Motor neuron (in vitro differentiated cells): ENCODE measurements at regions not wholly inside any gene's neighbourhood (a gene's known extent, or its start where the extent isn't known, plus 50 kb on each side); places are given as distances from the start of the nearest gene placed in this dataset.
A peak's percentile ranks its signal among the peaks of the same experiment; 100 is the strongest.
"Not testable (repeated sequence)": the region's sequence is repeated elsewhere in the genome, so short reads cannot be mapped to it uniquely, and the experiment has no call there.

Experiments used
- ATAC-seq, 8 experiments: fragments of 200-7000 bp; cut with Tn5 transposase; replicated peaks in 6 of 8; 2 replicates each; pipeline ENCODE4 v1.8.0; 2021; ENCODE audit warnings: mild to moderate bottlenecking in 8 of 8, moderate library complexity in 8 of 8
- H3K27ac ChIP-seq, 2 donors: fragments of 250-450 bp; sonication (Bioruptor Pico); 2 replicates each; pipeline ENCODE4 v1.9.0; 2021; ENCODE audit warnings: antibody characterized with exemption in 2 of 2, mild to moderate bottlenecking in 2 of 2, moderate library complexity in 1 of 2
- H3K4me1 ChIP-seq, 2 donors: fragments of 250-450 bp; sonication (Bioruptor Pico); replicated peaks in 1 of 2; 2 replicates each; pipeline ENCODE4 v1.6.1; 2021; ENCODE audit warnings: antibody characterized with exemption in 2 of 2, mild to moderate bottlenecking in 2 of 2, moderate library complexity in 1 of 2
- H3K4me3 ChIP-seq, 5 donors: fragments of 250-450 bp; sonication (Bioruptor Pico); 2 replicates each; pipeline ENCODE4 v1.9.0; 2021; ENCODE audit warnings: antibody characterized with exemption in 5 of 5, mild to moderate bottlenecking in 5 of 5, moderate library complexity in 4 of 5
- WGBS, 10 experiments: fragments of 450-650 bp; shearing (Covaris generic); methylation state at CpG; one replicate each; pipeline ENCODE4 v1.0.0; 2022; 5-methylcytosine and 5-hydroxymethylcytosine counted together
- in situ Hi-C, 9 experiments: fragments of 400-800 bp; cut with MboI; loops; one replicate each; pipeline ENCODE4 v1.15.0; 2021; ENCODE audit warnings: low sequenced_read_pairs in 9 of 9, low pct_unique_long_range_greater_than_20kb in 2 of 9; ENCODE audit not compliant: unreplicated experiment in 9 of 9

DNA sequence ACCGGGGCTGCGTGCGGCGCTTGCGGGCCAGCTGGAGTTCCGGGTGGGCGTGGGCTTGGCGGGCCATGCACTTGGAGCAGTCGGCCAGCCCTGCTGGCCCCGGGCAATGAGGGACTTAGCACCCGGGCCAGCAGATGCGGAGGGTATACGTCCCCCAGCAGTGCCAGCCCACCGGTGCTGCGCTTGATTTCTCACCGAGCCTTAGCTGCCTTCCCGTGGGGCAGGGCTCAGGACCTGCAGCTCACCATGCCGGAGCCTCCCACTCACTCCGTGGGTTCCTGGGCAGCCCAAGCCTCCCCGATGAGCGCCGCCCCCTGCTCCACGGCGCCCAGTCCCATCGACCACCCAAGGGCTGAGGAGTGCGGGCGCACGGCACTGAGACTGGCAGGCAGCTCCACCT lies 51.4 kb upstream of the INPP4B start:
- WGBS, 10 experiments: 100% methylated on average over 2 of the region's 28 CpGs; no CpG with 5 or more reads in 9 of the 10 experiments

DNA sequence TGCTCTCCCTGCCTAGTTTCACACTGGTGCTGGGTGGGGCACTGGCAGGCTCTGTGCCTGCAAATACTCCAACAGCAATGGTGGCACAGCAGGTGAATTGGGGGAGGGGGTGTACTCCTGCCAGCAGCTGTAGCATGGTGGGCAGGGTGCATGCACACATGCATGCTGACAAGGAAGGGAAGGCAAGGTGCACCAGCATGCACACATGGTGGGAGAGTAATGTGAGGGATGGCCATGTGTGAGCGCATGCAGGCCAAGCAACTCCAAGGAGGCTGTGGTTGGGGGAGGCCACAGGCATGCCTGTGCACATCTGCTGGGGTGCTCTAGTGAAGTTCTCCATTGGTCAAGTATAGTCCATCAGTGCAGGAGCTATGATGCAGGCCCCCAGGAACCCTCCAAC lies 54.5 kb upstream of the INPP4B start:
- in situ Hi-C loops: no loop called here
- Histone ChIP-seq H3K4me3 (no peak overlapping the region), H3K27ac (no peak overlapping the region), H3K4me1 (no peaks in the 10 kb centered on the region)
- no peak for ATAC-seq
- WGBS, 10 experiments: 100% methylated on average over 1 of the region's 1 CpG; no CpG with 5 or more reads in 7 of the 10 experiments

More for the DNA sequence above, 51.4 kb upstream of the INPP4B start:
- H3K4me1 ChIP-seq, ATAC-seq, H3K27ac ChIP-seq, H3K4me3 ChIP-seq, in situ Hi-C loops: not testable (repeated sequence)

DNA sequence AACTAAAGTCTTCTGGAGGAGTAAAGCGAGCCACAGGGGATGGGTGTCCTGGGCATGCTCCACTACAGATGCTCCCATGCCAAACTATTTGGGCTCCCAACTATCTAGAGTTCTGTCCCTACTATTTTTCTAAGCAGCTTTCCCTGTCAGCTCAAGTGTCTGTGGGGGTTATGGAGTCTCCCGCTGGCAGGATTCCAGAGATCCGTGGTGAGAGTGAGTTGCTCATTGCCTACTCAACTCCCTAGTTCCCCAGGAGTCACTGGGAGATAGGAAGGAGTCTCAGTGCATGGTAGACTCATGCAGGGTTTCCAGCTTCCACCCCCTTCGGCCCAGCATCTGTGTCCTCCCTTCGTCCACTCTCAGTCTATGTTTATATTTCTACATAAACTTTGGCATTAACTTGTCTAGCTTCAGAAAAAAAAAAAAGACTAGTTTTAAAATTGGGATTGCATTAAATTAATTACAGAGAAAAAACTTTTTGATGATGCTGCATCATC lies 55.1 kb upstream of the INPP4B start:
- no peak for ATAC-seq
- Histone ChIP-seq H3K27ac (no peak overlapping the region), H3K4me1 (no peaks in the 10 kb centered on the region), H3K4me3 (no peak overlapping the region)
- in situ Hi-C loops: no loop called here
- WGBS, 10 experiments: 25 to 97% (median 58%) methylated on average over 2 to 5 of the region's 5 CpGs; no CpG with 5 or more reads in 2 of the 10 experiments

DNA sequence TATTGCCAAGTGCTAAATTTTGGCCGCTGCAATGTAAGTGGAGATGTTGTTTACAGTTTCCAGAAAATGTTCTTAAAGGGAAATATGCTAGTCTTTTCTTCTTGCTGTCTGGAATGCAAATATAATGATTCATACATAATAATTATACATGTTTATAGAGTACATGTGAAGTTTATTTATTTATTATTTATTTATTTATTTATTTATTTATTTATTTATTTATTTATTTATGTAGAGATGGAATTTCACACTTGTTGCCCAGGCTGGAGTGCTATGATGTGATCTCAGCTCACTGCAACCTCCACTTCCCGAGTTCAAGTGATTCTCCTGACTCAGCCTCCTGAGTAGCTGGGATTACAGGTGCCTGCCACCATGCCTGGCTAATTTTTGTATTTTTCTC lies 57.5 kb upstream of the INPP4B start:
- H3K27ac ChIP-seq, H3K4me3 ChIP-seq, H3K4me1 ChIP-seq, in situ Hi-C loops, ATAC-seq: not testable (repeated sequence)
- 0 to 89% (median 41%) methylated on average over 1 to 2 of the region's 2 CpGs for WGBS, 10 experiments

DNA sequence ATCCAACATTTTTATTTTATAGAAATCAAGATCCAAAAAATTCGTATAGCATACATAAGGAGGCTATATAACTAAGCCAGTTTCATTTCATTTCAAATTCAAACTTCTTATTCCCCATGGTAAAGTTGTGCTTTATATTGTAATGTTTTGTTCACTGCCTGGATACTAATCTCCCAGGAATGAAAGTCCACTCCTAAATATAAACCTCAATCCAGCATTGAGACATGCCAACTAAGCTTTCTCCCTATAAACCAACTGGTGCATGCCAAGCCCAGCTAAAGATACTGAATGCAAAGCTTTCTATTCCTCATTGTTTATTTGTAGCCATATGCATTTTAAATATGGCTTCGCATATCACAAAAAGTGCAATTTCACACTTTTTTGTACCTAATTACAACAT lies 63.8 kb upstream of the INPP4B start:
- in situ Hi-C loops: no loop called here
- no peak overlapping the region for H3K4me3 ChIP-seq
- H3K27ac ChIP-seq: no peak overlapping the region
- no peaks in the 10 kb centered on the region for H3K4me1 ChIP-seq
- 7 to 100% (median 64%) methylated on average over 1 to 2 of the region's 2 CpGs for WGBS, 10 experiments
- no peak for ATAC-seq

DNA sequence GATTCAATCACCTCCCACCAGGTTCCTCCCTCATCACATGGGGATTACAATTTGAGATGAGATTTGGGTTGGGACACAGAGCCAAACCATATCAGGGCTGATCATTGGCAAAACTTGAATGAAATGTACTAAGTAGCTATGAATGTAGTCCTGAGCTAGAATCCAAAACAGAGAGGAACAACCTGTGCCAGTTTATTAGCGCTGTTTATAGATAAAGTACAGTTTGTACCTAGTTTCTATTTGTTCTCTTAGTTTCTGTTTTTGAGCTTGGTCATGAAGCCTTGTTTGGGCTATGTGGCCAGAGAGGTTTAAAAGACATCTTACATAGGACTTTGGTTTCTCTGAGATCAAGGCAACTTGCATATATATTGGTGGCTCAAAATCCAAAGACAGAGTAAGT lies 66.9 kb upstream of the INPP4B start:
- in situ Hi-C loops: no loop called here
- Histone ChIP-seq H3K27ac (no peak overlapping the region), H3K4me1 (no peaks in the 10 kb centered on the region), H3K4me3 (no peak overlapping the region)
- 29 to 100% (median 83%) methylated on average over 1 of the region's 1 CpG; no CpG with 5 or more reads in 3 of the 10 experiments for WGBS, 10 experiments
- no peak for ATAC-seq

DNA sequence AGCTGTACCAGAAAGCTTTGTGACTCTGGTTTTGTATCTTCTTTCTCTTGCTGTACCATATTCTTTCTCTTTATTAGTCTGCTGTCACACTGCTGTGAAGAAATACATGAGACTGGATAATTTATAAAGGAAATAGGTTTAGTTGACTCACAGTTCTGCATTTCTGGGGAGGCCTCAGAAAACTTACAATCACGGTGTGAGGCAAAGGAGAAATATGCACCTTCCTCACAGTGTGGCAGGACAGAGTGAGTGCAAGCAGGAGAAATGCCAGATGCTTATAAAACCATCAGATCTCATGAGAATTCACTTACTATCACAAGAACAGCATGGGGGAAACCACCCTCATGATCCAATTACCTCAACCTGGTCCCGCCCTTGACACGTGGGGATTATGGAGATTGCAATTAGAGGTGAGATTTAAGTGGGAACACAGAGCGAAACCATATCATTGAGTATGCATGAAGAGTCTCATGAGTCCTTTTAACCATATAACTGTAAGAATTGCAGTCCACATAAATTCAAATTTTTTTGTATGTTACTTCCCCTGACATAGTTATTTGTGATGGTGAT lies 67.4 kb upstream of the INPP4B start:
- Histone ChIP-seq H3K27ac (no peak overlapping the region), H3K4me3 (no peak overlapping the region), H3K4me1 (no peaks in the 10 kb centered on the region)
- ATAC-seq: peak in 1 of 8 experiments; percentile 42
- in situ Hi-C loops: no loop called here
- WGBS, 10 experiments: 40 to 90% (median 80%) methylated on average over 1 to 4 of the region's 4 CpGs; no CpG with 5 or more reads in 2 of the 10 experiments

DNA sequence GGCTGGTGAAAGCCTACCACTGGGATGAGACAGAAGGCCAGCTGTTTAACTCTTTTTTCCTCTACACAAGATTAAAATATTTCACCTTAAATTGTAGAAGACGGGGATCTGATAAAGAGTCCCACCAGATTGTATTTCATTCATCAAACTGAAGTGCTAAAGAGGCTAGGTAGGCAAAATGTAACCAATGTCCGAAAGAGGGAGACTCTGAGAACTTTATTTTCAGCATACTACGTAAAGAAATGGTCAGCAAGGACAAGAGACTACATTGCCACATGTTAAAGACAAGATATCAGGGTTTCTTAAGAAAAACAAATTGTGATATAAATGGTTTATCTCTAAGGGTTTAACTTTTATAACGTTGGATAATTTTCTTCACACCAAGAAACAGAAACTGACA lies 71.6 kb upstream of the INPP4B start:
- ATAC-seq: no peak
- in situ Hi-C loops: no loop called here

DNA sequence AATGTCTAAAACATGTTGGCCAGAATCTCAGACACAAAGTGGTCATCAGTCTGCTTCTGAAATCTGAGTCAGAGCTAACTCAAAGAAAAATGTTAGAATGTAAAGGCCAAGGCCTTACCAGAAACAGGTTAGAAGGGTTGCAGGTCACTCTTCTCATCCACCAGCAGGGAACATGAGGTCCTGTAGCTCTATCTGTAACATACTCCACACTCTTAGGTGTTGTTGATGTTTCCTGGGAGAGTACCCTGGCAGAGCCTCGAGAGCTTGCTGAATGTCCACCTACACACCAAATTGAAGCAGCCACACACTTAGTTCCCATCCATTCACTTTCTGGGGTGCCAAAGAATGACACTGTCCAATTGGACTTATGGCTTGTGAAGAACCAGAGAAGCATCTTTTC lies 76.6 kb upstream of the INPP4B start:
- 13 to 67% (median 55%) methylated on average over 1 of the region's 1 CpG; no CpG with 5 or more reads in 6 of the 10 experiments for WGBS, 10 experiments

More for the DNA sequence above, 71.6 kb upstream of the INPP4B start:
- no peak overlapping the region for H3K4me3 ChIP-seq
- 24 to 93% (median 66%) methylated on average over 2 to 4 of the region's 4 CpGs for WGBS, 10 experiments
- H3K4me1 ChIP-seq: no peaks in the 10 kb centered on the region
- no peak overlapping the region for H3K27ac ChIP-seq

DNA sequence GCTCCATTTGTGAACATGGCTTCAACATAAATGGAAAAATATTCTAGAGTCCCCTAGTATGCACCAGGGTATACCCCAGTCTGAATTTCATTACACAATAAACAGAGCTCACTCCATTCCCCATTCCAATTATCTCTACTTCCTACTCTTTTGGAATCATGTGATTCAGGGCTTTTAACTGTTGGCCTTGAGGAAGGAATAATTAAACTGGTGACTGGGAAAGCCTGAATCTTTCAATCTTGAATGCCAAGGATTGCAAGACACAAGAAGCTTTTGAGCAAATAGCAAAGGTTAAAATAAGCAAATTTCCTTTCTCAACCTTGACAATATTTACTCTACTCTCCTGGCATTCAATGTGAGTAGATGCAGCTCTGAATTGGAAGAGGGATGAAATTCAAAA lies 77.5 kb upstream of the INPP4B start:
- Histone ChIP-seq H3K27ac (no peak overlapping the region), H3K4me1 (no peaks in the 10 kb centered on the region), H3K4me3 (no peak overlapping the region)
- in situ Hi-C loops: no loop called here
- ATAC-seq: no peak

More for the DNA sequence above, 76.6 kb upstream of the INPP4B start:
- Histone ChIP-seq H3K4me3 (no peak overlapping the region), H3K4me1 (no peaks in the 10 kb centered on the region), H3K27ac (no peak overlapping the region)
- ATAC-seq: no peak
- in situ Hi-C loops: no loop called here

DNA sequence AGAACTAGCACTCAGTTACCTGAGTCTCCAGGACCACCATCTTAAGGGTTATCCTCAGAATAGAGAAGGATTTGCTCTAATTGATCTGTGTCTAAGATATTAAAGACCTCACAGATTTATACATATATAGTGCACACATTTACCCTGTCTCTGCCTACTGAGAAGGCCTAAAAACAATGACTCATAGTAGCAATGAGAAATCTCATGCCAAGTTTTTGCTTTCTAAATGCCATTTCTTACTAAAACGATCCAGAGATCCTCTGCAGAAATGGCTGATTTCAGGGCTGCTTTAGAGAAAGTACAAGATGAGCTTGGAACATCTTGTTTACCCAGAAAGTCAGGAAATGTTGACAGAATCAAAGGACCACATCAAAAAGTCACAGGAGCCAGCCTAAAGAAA lies 79.1 kb upstream of the INPP4B start:
- H3K4me1 ChIP-seq: no peaks in the 10 kb centered on the region
- no peak overlapping the region for H3K4me3 ChIP-seq
- in situ Hi-C loops: no loop called here
- WGBS, 10 experiments: 0 to 88% (median 55%) methylated on average over 1 of the region's 1 CpG; no CpG with 5 or more reads in 2 of the 10 experiments
- ATAC-seq: no peak
- H3K27ac ChIP-seq: no peak overlapping the region

DNA sequence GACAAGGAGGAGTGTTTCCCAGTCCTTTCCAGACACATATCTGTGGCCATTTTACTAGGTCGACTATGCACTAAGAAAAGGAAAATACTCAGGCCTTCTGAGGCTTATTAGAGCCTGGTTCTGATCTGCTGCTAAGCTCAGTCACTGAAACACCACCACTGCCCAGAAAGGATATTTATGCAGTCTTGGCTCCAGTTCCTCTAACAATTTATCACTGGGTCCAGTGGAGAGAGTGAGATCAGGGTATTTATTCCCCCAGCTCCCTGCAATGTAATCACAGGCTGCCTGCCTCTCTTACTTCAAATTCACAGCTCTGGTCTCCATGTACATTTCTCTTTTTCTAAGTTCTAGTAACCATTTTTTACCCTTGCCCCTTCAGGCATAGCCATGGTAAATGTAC lies 81.6 kb upstream of the INPP4B start:
- H3K27ac ChIP-seq: no peak overlapping the region
- in situ Hi-C loops: no loop called here
- 0 to 67% (median 29%) methylated on average over 1 of the region's 1 CpG; no CpG with 5 or more reads in 7 of the 10 experiments for WGBS, 10 experiments
- no peak overlapping the region for H3K4me3 ChIP-seq
- H3K4me1 ChIP-seq: no peaks in the 10 kb centered on the region
- peak in 1 of 8 experiments; percentile 73 for ATAC-seq

DNA sequence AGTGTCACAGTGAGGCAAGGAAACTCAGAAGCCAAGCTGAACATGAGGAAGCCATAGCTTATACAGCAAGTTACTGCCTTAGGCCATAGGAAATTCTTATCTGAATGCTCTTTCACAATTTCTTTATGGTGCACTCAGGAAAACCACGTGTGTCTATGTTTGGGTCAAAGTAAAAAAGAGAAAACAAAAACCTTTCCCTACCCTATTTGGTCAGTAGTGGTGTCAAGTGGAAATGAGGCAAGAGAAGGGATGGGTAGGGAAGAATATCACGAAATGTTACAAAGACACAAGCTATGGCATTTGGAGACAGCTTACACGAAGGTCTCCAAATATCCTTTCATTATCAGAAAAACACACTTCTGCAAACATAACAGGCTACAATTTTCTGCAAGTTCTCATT lies 83.4 kb upstream of the INPP4B start:
- in situ Hi-C loops: no loop called here
- Histone ChIP-seq H3K4me1 (no peaks in the 10 kb centered on the region), H3K4me3 (no peak overlapping the region), H3K27ac (no peak overlapping the region)
- 3 to 83% (median 66%) methylated on average over 1 to 3 of the region's 3 CpGs; no CpG with 5 or more reads in 1 of the 10 experiments for WGBS, 10 experiments
- no peak for ATAC-seq

DNA sequence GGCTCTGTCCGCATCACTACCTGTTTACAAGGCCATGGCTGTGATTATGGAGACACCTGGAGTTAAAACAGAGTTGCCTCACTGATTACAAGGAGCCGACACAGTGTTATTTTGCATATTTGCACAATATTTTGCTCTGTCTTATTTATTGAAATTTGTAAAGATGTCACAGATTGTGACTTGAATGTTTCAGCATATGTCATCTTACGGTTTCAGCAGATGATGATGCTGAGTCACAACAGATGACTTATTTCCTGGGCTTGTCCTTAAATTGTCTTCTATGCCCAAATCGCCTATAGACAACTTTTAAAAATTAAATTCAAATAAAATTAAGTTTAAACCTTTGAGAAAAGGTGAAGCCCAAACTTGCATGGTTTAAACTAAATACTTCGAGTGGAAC lies 87.1 kb upstream of the INPP4B start:
- H3K4me3 ChIP-seq: no peak overlapping the region
- no peaks in the 10 kb centered on the region for H3K4me1 ChIP-seq
- no peak overlapping the region for H3K27ac ChIP-seq
- ATAC-seq: peak in 2 of 8 experiments; percentile 28 to 65
- in situ Hi-C loops: no loop called here
- 39 to 100% (median 73%) methylated on average over 1 to 5 of the region's 5 CpGs for WGBS, 10 experiments
